Activated CD4-positive, alpha-beta T cell treated with anti-CD3 and anti-CD28 coated beads, Interleukin-2, amount 10 ng/mL, durations not matched to agents 24 days and 14 days (primary cell): ENCODE measurements at regions not wholly inside any gene's neighbourhood (a gene's known extent, or its start where the extent isn't known, plus 50 kb on each side); places are given as distances from the start of the nearest gene placed in this dataset.
"Not testable (repeated sequence)": the region's sequence is repeated elsewhere in the genome, so short reads cannot be mapped to it uniquely, and the experiment has no call there.

ENCODE experiments used
- DNase-seq: peaks from one replicate; pipeline ENCODE4 v3.0.0; 2022
- H3K27ac Mint-ChIP-seq: one replicate; pipeline ENCODE4 v1.8.0; 2022; ENCODE audit warnings: mild to moderate bottlenecking, mixed read lengths
- H3K27me3 Mint-ChIP-seq: one replicate; pipeline ENCODE4 v1.8.0; 2022; ENCODE audit warnings: mixed read lengths
- H3K36me3 Mint-ChIP-seq: one replicate; pipeline ENCODE4 v1.8.0; 2022; ENCODE audit warnings: low read depth, mild to moderate bottlenecking, mixed read lengths
- H3K4me1 Mint-ChIP-seq: one replicate; pipeline ENCODE4 v1.8.0; 2021; ENCODE audit warnings: mixed read lengths
- H3K4me3 Mint-ChIP-seq: one replicate; pipeline ENCODE4 v1.8.0; 2022; ENCODE audit warnings: mild to moderate bottlenecking, moderate library complexity, mixed read lengths
- H3K9me3 Mint-ChIP-seq: one replicate; pipeline ENCODE4 v1.8.0; 2021; ENCODE audit warnings: mixed read lengths
- intact Hi-C: fragments of 100-400 bp; cut with micrococcal nuclease; formaldehyde crosslinking; loops from one replicate; pipeline ENCODE4 v1.15.1; 2023

- no peaks in the 10 kb centered on the region for H3K27me3 Mint-ChIP-seq
- no peaks in the 10 kb centered on the region for H3K36me3 Mint-ChIP-seq
- intact Hi-C loops, result no loop called here
- no peaks in the 10 kb centered on the region for H3K9me3 Mint-ChIP-seq
- no peak overlapping the region for H3K27ac Mint-ChIP-seq
- DNase-seq, result no peak
- no peaks in the 10 kb centered on the region for H3K4me1 Mint-ChIP-seq
- no peak overlapping the region for H3K4me3 Mint-ChIP-seq
Observed at GRCh38 chr21:16125274-16125673, 395.5 kb downstream of the USP25 start.

GRCh38 chr21:16132453-16132852, 402.7 kb downstream of the USP25 start:
- H3K4me1 Mint-ChIP-seq, H3K27ac Mint-ChIP-seq, H3K4me3 Mint-ChIP-seq, H3K36me3 Mint-ChIP-seq, DNase-seq, intact Hi-C loops, H3K27me3 Mint-ChIP-seq, H3K9me3 Mint-ChIP-seq: not testable (repeated sequence)

GRCh38 chr21:16133248-16133647, 403.5 kb downstream of the USP25 start:
- Mint-ChIP-seq H3K4me1 (no peaks in the 10 kb centered on the region), H3K27ac (no peak overlapping the region), H3K4me3 (no peak overlapping the region), H3K27me3 (no peaks in the 10 kb centered on the region), H3K36me3 (no peaks in the 10 kb centered on the region), H3K9me3 (no peaks in the 10 kb centered on the region)
- intact Hi-C loops, result no loop called here
- no peak for DNase-seq

GRCh38 chr21:16134134-16134533, 404.4 kb downstream of the USP25 start:
- no peaks in the 10 kb centered on the region for H3K36me3 Mint-ChIP-seq
- intact Hi-C loops, result no loop called here

GRCh38 chr21:16137106-16137505, 407.3 kb downstream of the USP25 start:
- intact Hi-C loops, result no loop called here
- no peaks in the 10 kb centered on the region for H3K27me3 Mint-ChIP-seq

More at GRCh38 chr21:16134134-16134533, 404.4 kb downstream of the USP25 start:
- Mint-ChIP-seq H3K4me3 (no peak overlapping the region), H3K27ac (no peak overlapping the region), H3K27me3 (no peaks in the 10 kb centered on the region), H3K9me3 (no peaks in the 10 kb centered on the region), H3K4me1 (no peaks in the 10 kb centered on the region)
- no peak for DNase-seq

GRCh38 chr21:16145052-16145451, 415.3 kb downstream of the USP25 start:
- intact Hi-C loops, result no loop called here
- Mint-ChIP-seq H3K9me3 (no peaks in the 10 kb centered on the region), H3K27ac (no peak overlapping the region), H3K27me3 (no peaks in the 10 kb centered on the region), H3K4me3 (no peak overlapping the region), H3K4me1 (no peaks in the 10 kb centered on the region), H3K36me3 (no peaks in the 10 kb centered on the region)
- no peak for DNase-seq

More at GRCh38 chr21:16137106-16137505, 407.3 kb downstream of the USP25 start:
- Mint-ChIP-seq H3K27ac (no peak overlapping the region), H3K4me1 (no peaks in the 10 kb centered on the region), H3K36me3 (no peaks in the 10 kb centered on the region), H3K4me3 (no peak overlapping the region), H3K9me3 (no peaks in the 10 kb centered on the region)
- no peak for DNase-seq

- no peak overlapping the region for H3K4me3 Mint-ChIP-seq
- intact Hi-C loops, result no loop called here
- H3K9me3 Mint-ChIP-seq, result no peaks in the 10 kb centered on the region
- H3K4me1 Mint-ChIP-seq, result no peaks in the 10 kb centered on the region
- H3K27ac Mint-ChIP-seq, result no peak overlapping the region
- no peak for DNase-seq
- H3K36me3 Mint-ChIP-seq, result no peaks in the 10 kb centered on the region
- H3K27me3 Mint-ChIP-seq, result no peaks in the 10 kb centered on the region
Observed at GRCh38 chr21:16145479-16145878, 415.7 kb downstream of the USP25 start.

GRCh38 chr21:16154321-16154720, 424.5 kb downstream of the USP25 start:
- Mint-ChIP-seq H3K4me1 (no peaks in the 10 kb centered on the region), H3K36me3 (no peaks in the 10 kb centered on the region), H3K9me3 (no peaks in the 10 kb centered on the region), H3K4me3 (no peak overlapping the region), H3K27me3 (no peaks in the 10 kb centered on the region), H3K27ac (no peak overlapping the region)
- intact Hi-C loops, result no loop called here
- no peak for DNase-seq

- H3K27ac Mint-ChIP-seq, result no peak overlapping the region
Observed at GRCh38 chr21:16154951-16155635, 425.3 kb downstream of the USP25 start.

GRCh38 chr21:16156841-16157489, 427.2 kb downstream of the USP25 start:
- Mint-ChIP-seq H3K36me3 (no peaks in the 10 kb centered on the region), H3K27me3 (no peaks in the 10 kb centered on the region), H3K27ac (no peak overlapping the region), H3K4me1 (no peaks in the 10 kb centered on the region), H3K9me3 (no peaks in the 10 kb centered on the region), H3K4me3 (no peak overlapping the region)
- intact Hi-C loops, result no loop called here
- no peak for DNase-seq

More at GRCh38 chr21:16154951-16155635, 425.3 kb downstream of the USP25 start:
- no peak for DNase-seq
- Mint-ChIP-seq H3K4me3 (no peak overlapping the region), H3K36me3 (no peaks in the 10 kb centered on the region), H3K4me1 (no peaks in the 10 kb centered on the region), H3K9me3 (no peaks in the 10 kb centered on the region), H3K27me3 (no peaks in the 10 kb centered on the region)
- intact Hi-C loops, result no loop called here

- Mint-ChIP-seq H3K9me3 (no peaks in the 10 kb centered on the region), H3K27me3 (no peaks in the 10 kb centered on the region), H3K4me3 (no peak overlapping the region), H3K36me3 (no peaks in the 10 kb centered on the region), H3K27ac (no peak overlapping the region), H3K4me1 (no peaks in the 10 kb centered on the region)
- intact Hi-C loops, result no loop called here
- no peak for DNase-seq
Observed at GRCh38 chr21:16159213-16159970, 429.6 kb downstream of the USP25 start.

GRCh38 chr21:16159971-16160350, 430.2 kb downstream of the USP25 start:
- intact Hi-C loops, result no loop called here
- H3K4me3 Mint-ChIP-seq, result no peak overlapping the region
- no peak overlapping the region for H3K27ac Mint-ChIP-seq
- no peaks in the 10 kb centered on the region for H3K36me3 Mint-ChIP-seq
- no peaks in the 10 kb centered on the region for H3K27me3 Mint-ChIP-seq
- no peaks in the 10 kb centered on the region for H3K4me1 Mint-ChIP-seq
- no peaks in the 10 kb centered on the region for H3K9me3 Mint-ChIP-seq
- no peak for DNase-seq

GRCh38 chr21:16162953-16163352, 433.2 kb downstream of the USP25 start:
- H3K27me3 Mint-ChIP-seq, result no peaks in the 10 kb centered on the region
- H3K36me3 Mint-ChIP-seq, result no peaks in the 10 kb centered on the region
- H3K27ac Mint-ChIP-seq, result no peak overlapping the region
- no peak overlapping the region for H3K4me3 Mint-ChIP-seq
- intact Hi-C loops, result no loop called here
- H3K9me3 Mint-ChIP-seq, result no peaks in the 10 kb centered on the region
- DNase-seq, result no peak
- no peaks in the 10 kb centered on the region for H3K4me1 Mint-ChIP-seq

GRCh38 chr21:16169102-16169511, 439.3 kb downstream of the USP25 start:
- intact Hi-C loops, result no loop called here
- H3K4me1 Mint-ChIP-seq, result no peaks in the 10 kb centered on the region
- no peak overlapping the region for H3K27ac Mint-ChIP-seq
- no peak for DNase-seq
- H3K9me3 Mint-ChIP-seq, result no peaks in the 10 kb centered on the region
- H3K27me3 Mint-ChIP-seq, result no peaks in the 10 kb centered on the region
- H3K4me3 Mint-ChIP-seq, result no peak overlapping the region
- H3K36me3 Mint-ChIP-seq, result no peaks in the 10 kb centered on the region
